Esophagus muscularis mucosa (tissue), 3 donors: ENCODE measurements at regions not wholly inside any gene's neighbourhood (a gene's known extent, or its start where the extent isn't known, plus 50 kb on each side); places are given as distances from the start of the nearest gene placed in this dataset.

Experiments used
- CTCF ChIP-seq, 3 experiments: fragments of 200-600 bp in 2 of 3; fragments of 450-650 bp in 1 of 3; sonication (generic) in 2 of 3; IDR thresholded peaks; one replicate each; pipeline ENCODE4 v1.5.1; 2017 to 2019; ENCODE audit warnings: antibody characterized with exemption in 3 of 3, mild to moderate bottlenecking in 2 of 3, moderate library complexity in 1 of 3
- POLR2A ChIP-seq: fragments of 450-650 bp; IDR thresholded peaks from one replicate; pipeline ENCODE4 v1.6.1; 2017; ENCODE audit warnings: antibody characterized with exemption, moderate library complexity, mild to moderate bottlenecking, low read depth
- POLR2AphosphoS5 ChIP-seq, 2 donors: sonication (generic); formaldehyde crosslinking; IDR thresholded peaks; one replicate each; pipeline ENCODE4 v1.6.1; 2017; ENCODE audit warnings: antibody characterized with exemption in 2 of 2

GRCh38 chr16:64778777-64779176 lies 343.1 kb downstream of the CDH11 start:
- TF ChIP-seq POLR2AphosphoS5 (IDR thresholded peaks at IDR 0.05), result no peak
- no peak for TF ChIP-seq CTCF (IDR thresholded peaks at IDR 0.05)
- no peak for TF ChIP-seq POLR2A
